GM21529 (cell line): ENCODE measurements at regions not wholly inside any gene's neighbourhood (a gene's known extent, or its start where the extent isn't known, plus 50 kb on each side); places are given as distances from the start of the nearest gene placed in this dataset.
A peak's percentile ranks its signal among the peaks of the same experiment; 100 is the strongest.
"Not testable (repeated sequence)": the region's sequence is repeated elsewhere in the genome, so short reads cannot be mapped to it uniquely, and the experiment has no call there.

ENCODE experiments used
- ATAC-seq: cut with Tn5 transposase; IDR thresholded peaks from one replicate; pipeline ENCODE4 v1.9.1; 2021; ENCODE audit not compliant: unreplicated experiment

GRCh38 chr3:180409883-180410282 is 192.1 kb upstream of the TTC14 start:
- peak; percentile 41 for ATAC-seq

- no peak for ATAC-seq
Measured at GRCh38 chr3:180414157-180414556, 187.8 kb upstream of the TTC14 start.

- no peak for ATAC-seq
Measured at GRCh38 chr3:180416111-180416594, 185.8 kb upstream of the TTC14 start.

- no peak for ATAC-seq
Measured at GRCh38 chr3:180417241-180417640, 184.7 kb upstream of the TTC14 start.

GRCh38 chr3:180420016-180420415 is 181.9 kb upstream of the TTC14 start:
- ATAC-seq, result no peak

GRCh38 chr3:180420804-180421203 is 181.2 kb upstream of the TTC14 start:
- no peak for ATAC-seq

- no peak for ATAC-seq
Measured at GRCh38 chr3:180421221-180421620, 180.7 kb upstream of the TTC14 start.

GRCh38 chr3:180421721-180422120 is 180.2 kb upstream of the TTC14 start:
- ATAC-seq, result no peak

- not testable (repeated sequence) for ATAC-seq
Measured at GRCh38 chr3:180424305-180424704, 177.7 kb upstream of the TTC14 start.

GRCh38 chr3:180430896-180431295 is 171.1 kb upstream of the TTC14 start:
- no peak for ATAC-seq

- no peak for ATAC-seq
Measured at GRCh38 chr3:180433152-180433551, 168.8 kb upstream of the TTC14 start.

GRCh38 chr3:180447136-180447535 is 154.8 kb upstream of the TTC14 start:
- no peak for ATAC-seq

- not testable (repeated sequence) for ATAC-seq
Measured at GRCh38 chr3:180448407-180448806, 153.6 kb upstream of the TTC14 start.

GRCh38 chr3:180457225-180457624 is 144.7 kb upstream of the TTC14 start:
- ATAC-seq, result no peak

- ATAC-seq, result no peak
Measured at GRCh38 chr3:180466401-180467011, 135.5 kb upstream of the TTC14 start.

GRCh38 chr3:180467177-180467576 is 134.8 kb upstream of the TTC14 start:
- ATAC-seq, result no peak

GRCh38 chr3:180469149-180469548 is 132.8 kb upstream of the TTC14 start:
- ATAC-seq, result no peak

GRCh38 chr3:180478695-180479094 is 123.3 kb upstream of the TTC14 start:
- ATAC-seq, result no peak

- ATAC-seq, result no peak
Measured at GRCh38 chr3:180492047-180492446, 109.9 kb upstream of the TTC14 start.

GRCh38 chr3:180496995-180497394 is 105.0 kb upstream of the TTC14 start:
- ATAC-seq, result no peak

GRCh38 chr3:180516368-180516767 is 85.6 kb upstream of the TTC14 start:
- no peak for ATAC-seq

GRCh38 chr3:180523040-180523439 is 78.9 kb upstream of the TTC14 start:
- no peak for ATAC-seq

GRCh38 chr3:180528843-180529242 is 73.1 kb upstream of the TTC14 start:
- ATAC-seq, result no peak
